22Rv1 (cell line): ENCODE measurements at regions not wholly inside any gene's neighbourhood (a gene's known extent, or its start where the extent isn't known, plus 50 kb on each side); places are given as distances from the start of the nearest gene placed in this dataset.
"Not testable (repeated sequence)": the region's sequence is repeated elsewhere in the genome, so short reads cannot be mapped to it uniquely, and the experiment has no call there.

ENCODE experiments used
- H3K27ac ChIP-seq: fragments of 450-650 bp; 2 replicates; pipeline ENCODE4 v1.5.1; 2017
- ZFX ChIP-seq: fragments of 450-650 bp; IDR thresholded peaks from 2 replicates; pipeline ENCODE4 v1.6.1; 2017; ENCODE audit warnings: antibody characterized with exemption, borderline replicate concordance
- TF ChIP-seq, protein P1 (sequence below): fragments of 450-650 bp; IDR thresholded peaks from 2 replicates; pipeline ENCODE4 v1.5.1; 2017; ENCODE audit warnings: mild to moderate bottlenecking

DNA sequence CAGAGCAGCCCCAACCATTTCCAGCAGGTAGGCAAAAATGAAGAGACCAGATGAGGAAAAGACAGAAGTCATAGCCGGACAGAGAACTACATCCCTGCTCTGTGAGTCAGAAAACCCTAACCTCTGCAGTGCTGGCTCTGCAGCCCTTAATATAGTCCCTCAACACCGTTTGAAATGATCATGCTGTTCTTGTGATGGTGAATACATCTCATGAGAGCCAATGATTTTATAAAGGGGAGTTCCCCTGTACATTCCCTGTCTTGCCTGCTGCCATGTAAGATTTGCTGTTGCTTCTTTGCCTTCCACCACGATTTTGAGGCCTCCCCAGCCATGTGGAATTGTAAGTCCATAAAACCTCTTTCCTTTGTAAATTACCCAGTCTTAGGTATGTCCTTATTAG, 216.8 kb upstream of the RFX3 start:
- no peak for TF ChIP-seq ZFX
- TF ChIP-seq, protein P1, sequence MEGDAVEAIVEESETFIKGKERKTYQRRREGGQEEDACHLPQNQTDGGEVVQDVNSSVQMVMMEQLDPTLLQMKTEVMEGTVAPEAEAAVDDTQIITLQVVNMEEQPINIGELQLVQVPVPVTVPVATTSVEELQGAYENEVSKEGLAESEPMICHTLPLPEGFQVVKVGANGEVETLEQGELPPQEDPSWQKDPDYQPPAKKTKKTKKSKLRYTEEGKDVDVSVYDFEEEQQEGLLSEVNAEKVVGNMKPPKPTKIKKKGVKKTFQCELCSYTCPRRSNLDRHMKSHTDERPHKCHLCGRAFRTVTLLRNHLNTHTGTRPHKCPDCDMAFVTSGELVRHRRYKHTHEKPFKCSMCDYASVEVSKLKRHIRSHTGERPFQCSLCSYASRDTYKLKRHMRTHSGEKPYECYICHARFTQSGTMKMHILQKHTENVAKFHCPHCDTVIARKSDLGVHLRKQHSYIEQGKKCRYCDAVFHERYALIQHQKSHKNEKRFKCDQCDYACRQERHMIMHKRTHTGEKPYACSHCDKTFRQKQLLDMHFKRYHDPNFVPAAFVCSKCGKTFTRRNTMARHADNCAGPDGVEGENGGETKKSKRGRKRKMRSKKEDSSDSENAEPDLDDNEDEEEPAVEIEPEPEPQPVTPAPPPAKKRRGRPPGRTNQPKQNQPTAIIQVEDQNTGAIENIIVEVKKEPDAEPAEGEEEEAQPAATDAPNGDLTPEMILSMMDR = no peak
- H3K27ac ChIP-seq = no peak overlapping the region

DNA sequence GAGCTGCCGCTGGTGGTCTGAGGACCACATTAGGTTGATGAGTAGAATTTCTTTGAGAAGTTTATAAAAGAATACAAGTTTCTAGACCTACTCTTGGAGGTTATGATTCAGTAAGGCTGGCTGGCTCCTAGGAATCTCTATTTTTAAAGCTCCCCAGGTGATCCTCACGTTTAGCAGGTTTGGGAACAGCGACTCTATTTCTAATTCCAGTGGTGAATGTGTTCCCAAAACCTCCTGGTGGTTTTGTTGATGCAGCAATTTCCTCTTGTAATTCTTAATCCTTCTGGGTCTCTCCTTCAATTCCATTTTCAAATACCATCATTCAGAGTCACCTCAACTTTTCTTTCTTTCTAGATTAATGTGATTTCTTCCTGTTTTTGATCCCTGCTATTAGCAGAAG, 215.9 kb upstream of the RFX3 start:
- H3K27ac ChIP-seq = no peak overlapping the region
- TF ChIP-seq, protein P1 = no peak
- no peak for TF ChIP-seq ZFX

DNA sequence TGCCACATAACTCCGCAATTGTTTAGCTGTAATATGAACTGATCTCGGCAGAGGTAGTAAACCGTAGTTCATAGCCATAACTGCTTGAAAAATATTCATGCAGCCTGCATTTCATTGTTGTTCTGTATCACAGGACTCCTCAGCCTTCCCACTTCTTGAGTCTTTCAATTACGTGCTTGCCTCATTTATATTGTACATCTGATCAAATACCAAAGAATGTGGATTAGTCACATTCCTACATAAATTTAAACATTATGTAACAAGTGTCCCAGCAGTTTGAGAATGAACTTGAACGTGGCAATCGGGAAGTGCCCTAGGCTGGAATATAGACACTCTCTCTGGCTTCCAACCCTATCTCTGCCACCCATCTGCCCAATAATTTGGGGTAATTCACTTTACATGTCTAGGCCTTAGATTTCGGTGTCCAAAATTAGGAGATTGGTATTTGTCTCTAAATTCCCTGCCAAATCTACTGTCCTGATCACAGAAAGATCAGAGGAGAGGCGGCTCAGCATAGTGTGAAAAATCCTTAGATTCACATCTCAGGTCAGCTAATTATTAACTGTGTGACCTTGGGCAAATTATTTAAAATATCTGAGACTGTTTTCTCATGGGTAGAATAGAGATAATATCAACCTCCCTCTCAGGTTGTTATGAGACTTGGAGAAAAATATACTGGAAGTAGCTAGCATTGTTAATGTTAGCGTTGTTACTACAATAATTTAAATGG, 215.1 kb upstream of the RFX3 start:
- H3K27ac ChIP-seq = no peak overlapping the region
- TF ChIP-seq, protein P1 = no peak
- no peak for TF ChIP-seq ZFX

DNA sequence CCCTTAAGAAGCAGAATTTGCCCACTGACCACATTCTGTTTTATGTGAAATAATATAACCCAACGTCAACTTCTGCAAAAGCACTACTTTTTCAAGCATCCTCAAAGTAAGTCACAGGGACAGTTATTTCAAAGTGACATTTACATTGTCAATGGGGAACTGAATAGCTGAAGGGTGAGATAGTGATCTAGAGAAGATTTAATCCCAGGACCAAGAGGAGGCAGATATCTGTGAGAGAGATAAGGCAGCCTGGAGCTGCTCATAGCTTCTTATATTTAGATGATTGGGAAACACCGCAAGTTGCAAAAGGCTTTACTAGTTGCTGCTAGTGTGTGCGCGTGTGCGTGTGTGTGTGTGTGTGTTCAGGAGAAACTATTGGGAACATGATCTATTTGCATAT, 210.4 kb upstream of the RFX3 start:
- TF ChIP-seq, protein P1 = no peak
- no peak for TF ChIP-seq ZFX
- H3K27ac ChIP-seq = no peak overlapping the region

DNA sequence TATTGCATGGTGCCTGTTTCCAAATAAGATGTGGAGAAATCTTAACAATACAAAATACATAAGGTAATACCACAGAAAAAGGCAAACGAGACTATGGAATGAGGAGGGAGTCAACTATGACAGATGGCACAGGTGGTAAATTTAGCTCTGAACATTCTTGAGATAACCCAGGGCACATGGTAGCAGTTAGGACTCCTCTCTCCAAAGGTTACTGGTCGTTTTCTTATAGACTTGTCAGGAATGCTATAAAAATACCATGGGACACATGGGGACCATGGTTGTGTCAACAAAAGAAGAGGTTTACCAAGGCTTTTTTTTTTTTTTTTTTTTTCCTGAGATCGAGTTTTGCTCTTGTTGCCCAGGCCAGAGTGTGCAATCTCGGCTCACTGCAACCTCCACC, 209.4 kb upstream of the RFX3 start:
- H3K27ac ChIP-seq = no peak overlapping the region
- no peak for TF ChIP-seq ZFX
- TF ChIP-seq, protein P1 = no peak

DNA sequence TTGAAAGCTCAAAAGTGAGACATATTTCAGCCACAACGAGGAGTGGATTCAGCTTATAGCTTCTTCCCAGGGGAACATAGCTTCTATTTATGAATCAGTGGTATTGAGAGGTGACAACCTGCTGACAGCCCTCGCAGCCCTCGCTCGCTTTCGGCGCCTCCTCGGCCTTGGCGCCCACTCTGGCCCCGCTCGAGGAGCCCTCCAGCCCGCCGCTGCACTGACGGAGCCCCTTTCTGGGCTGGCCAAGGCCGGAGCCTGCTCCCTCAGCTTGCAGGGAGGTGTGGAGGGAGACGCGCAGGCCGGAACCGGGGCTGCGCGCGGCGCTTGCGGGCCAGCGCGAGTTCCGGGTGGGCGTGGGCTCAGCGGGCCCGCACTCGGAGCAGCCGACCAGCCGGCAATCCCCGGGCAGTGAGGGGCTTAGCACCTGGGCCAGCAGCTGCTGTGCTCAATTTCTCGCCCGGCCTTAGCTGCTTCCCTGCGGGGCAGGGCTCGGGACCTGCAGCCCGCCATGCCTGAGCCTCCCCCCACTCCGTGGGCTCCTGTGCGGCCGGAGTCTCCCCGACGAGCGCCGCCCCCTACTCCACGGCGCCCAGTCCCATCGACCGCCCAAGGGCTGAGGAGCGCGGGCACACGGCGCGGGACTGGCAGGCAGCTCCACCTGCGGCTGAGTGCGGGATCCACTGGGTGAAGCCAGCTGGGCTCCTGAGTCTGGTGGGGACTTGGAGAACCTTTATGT, 207.9 kb upstream of the RFX3 start:
- H3K27ac ChIP-seq = not testable (repeated sequence)

DNA sequence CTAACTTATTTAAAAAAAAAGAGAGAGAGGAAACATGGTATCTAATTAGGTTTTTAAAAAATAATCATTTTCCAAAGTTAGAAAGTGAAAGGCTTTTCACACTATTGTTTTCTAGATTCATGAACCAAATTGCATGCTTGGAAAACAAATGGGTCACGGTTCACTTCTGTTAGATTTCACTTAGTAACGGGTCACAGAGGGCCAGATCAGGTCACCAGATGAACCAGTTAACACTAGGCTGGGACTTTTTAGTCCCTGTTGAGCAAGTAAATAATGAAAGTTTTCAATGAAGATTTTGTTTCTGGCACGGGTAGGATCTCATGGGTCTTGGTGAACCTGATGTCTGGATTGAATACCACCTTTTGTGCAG, 207.2 kb upstream of the RFX3 start:
- H3K27ac ChIP-seq = no peak overlapping the region
- TF ChIP-seq ZFX = no peak
- TF ChIP-seq, protein P1 = no peak
